ENCODE measurements at regions not wholly inside any gene's neighbourhood (a gene's known extent, or its start where the extent isn't known, plus 50 kb on each side); places are given as distances from the start of the nearest gene placed in this dataset.

GRCh38 chr6:79138146-79138545, 60.1 kb upstream of the PHIP start:
- TF ChIP-seq EZH2 (IDR thresholded peaks at IDR 0.05; ENCODE audit: insufficient read depth, poor library complexity, severe bottlenecking) (no peak), EZH2phosphoT487 (IDR thresholded peaks at IDR 0.05; ENCODE audit: insufficient read depth, low read depth) (no peak)
